Fibroblast of the aortic adventitia (primary cell): ENCODE measurements at regions not wholly inside any gene's neighbourhood (a gene's known extent, or its start where the extent isn't known, plus 50 kb on each side); places are given as distances from the start of the nearest gene placed in this dataset.
A peak's percentile ranks its signal among the peaks of the same experiment; 100 is the strongest.

Source experiments
- DNase-seq: peaks from one replicate; pipeline ENCODE4 v3.0.0-alpha.2; 2010; ENCODE audit warnings: low read depth
- H3K4me3 ChIP-seq: 2 replicates; pipeline ENCODE4 v1.5.1; 2011; ENCODE audit warnings: low read depth, mild to moderate bottlenecking, control low read depth, low read length, moderate library complexity
- CTCF ChIP-seq: IDR thresholded peaks from 2 replicates; pipeline ENCODE4 v1.5.1; 2011; ENCODE audit warnings: mild to moderate bottlenecking, low read length, control low read depth, inconsistent platforms; ENCODE audit not compliant: insufficient read depth

- TF ChIP-seq CTCF = no peak
- no peak for DNase-seq
- H3K4me3 ChIP-seq = no peak overlapping the region
These were observed 58.6 kb upstream of the AFF3 start for GRCh38 chr2:100200985-100201384.

GRCh38 chr2:100199421-100199820 lies 57.0 kb upstream of the AFF3 start:
- no peak for DNase-seq
- no peak overlapping the region for H3K4me3 ChIP-seq
- no peak for TF ChIP-seq CTCF

- no peak for TF ChIP-seq CTCF
- H3K4me3 ChIP-seq = no peak overlapping the region
- no peak for DNase-seq
These were observed 56.3 kb upstream of the AFF3 start for GRCh38 chr2:100198461-100199230.

GRCh38 chr2:100197631-100198153 lies 55.3 kb upstream of the AFF3 start:
- TF ChIP-seq CTCF = no peak
- no peak overlapping the region for H3K4me3 ChIP-seq
- DNase-seq = peak; percentile 49

GRCh38 chr2:100196786-100197494 lies 54.5 kb upstream of the AFF3 start:
- H3K4me3 ChIP-seq = no peak overlapping the region
- peak; percentile 24 for DNase-seq
- no peak for TF ChIP-seq CTCF

GRCh38 chr2:100195942-100196341 lies 53.6 kb upstream of the AFF3 start:
- no peak for DNase-seq
- H3K4me3 ChIP-seq = no peak overlapping the region
- TF ChIP-seq CTCF = no peak
